SK-N-SH (cell line): ENCODE measurements at regions not wholly inside any gene's neighbourhood (a gene's known extent, or its start where the extent isn't known, plus 50 kb on each side); places are given as distances from the start of the nearest gene placed in this dataset.

Experiments
- CHD2 ChIP-seq: fragments of 150-350 bp; IDR thresholded peaks from 2 replicates; pipeline ENCODE4 v1.6.1; 2018; ENCODE audit warnings: low read length; ENCODE audit not compliant: partially characterized antibody
- CTCF ChIP-seq: fragments of 200-600 bp; sonication (generic); IDR thresholded peaks from 2 replicates; pipeline ENCODE4 v1.6.1; 2017; ENCODE audit warnings: antibody characterized with exemption, mild to moderate bottlenecking, moderate library complexity
- EP300 ChIP-seq, 2 experiments: IDR thresholded peaks; 2 replicates each; pipeline versions ENCODE4 v1.4.0 to v1.6.1; 2012; ENCODE audit warnings: borderline replicate concordance in 1 of 2, low read depth in 1 of 2, low read length in 1 of 2
- FOXM1 ChIP-seq: IDR thresholded peaks from 2 replicates; pipeline ENCODE4 v1.4.0; 2012; ENCODE audit warnings: low read depth, mild to moderate bottlenecking
- IRF3 ChIP-seq: fragments of 150-350 bp; IDR thresholded peaks from 2 replicates; pipeline ENCODE4 v1.6.1; 2016; ENCODE audit warnings: mild to moderate bottlenecking, low read depth, low read length
- MAX ChIP-seq: IDR thresholded peaks from 2 replicates; pipeline ENCODE4 v1.4.0; 2012; ENCODE audit warnings: low read depth
- POLR2AphosphoS5 ChIP-seq: IDR thresholded peaks from 2 replicates; pipeline ENCODE4 v1.6.1; 2012; ENCODE audit warnings: low read depth, low read length
- REST ChIP-seq: IDR thresholded peaks from 2 replicates; pipeline ENCODE4 v1.6.1; 2012; ENCODE audit warnings: mild to moderate bottlenecking, low read depth, low read length, moderate library complexity
- RFX5 ChIP-seq: IDR thresholded peaks from 2 replicates; pipeline ENCODE4 v1.6.1; 2012; ENCODE audit warnings: mild to moderate bottlenecking, improper control_type of control experiment, low read length
- SMC3 ChIP-seq: IDR thresholded peaks from 2 replicates; pipeline ENCODE4 v1.6.1; 2012; ENCODE audit warnings: low read depth, low read length, improper control_type of control experiment
- TAF1 ChIP-seq: IDR thresholded peaks from 2 replicates; pipeline ENCODE4 v1.6.1; 2012; ENCODE audit warnings: low read depth, mild to moderate bottlenecking, low read length, moderate library complexity, borderline replicate concordance
- USF1 ChIP-seq: IDR thresholded peaks from 2 replicates; pipeline ENCODE4 v1.4.0; 2012; ENCODE audit warnings: low read depth, borderline replicate concordance
- USF2 ChIP-seq: fragments of 150-350 bp; IDR thresholded peaks from 2 replicates; pipeline ENCODE4 v1.6.1; 2017; ENCODE audit warnings: antibody characterized with exemption, low read length, low read depth, borderline replicate concordance
- ZBTB33 ChIP-seq: IDR thresholded peaks from 2 replicates; pipeline ENCODE4 v1.4.0; 2012; ENCODE audit warnings: low read depth, borderline replicate concordance

- TF ChIP-seq REST (no peak), RFX5 (no peak), POLR2AphosphoS5 (no peak), USF2 (no peak), MAX (no peak), IRF3 (no peak), CTCF (no peak), SMC3 (no peak), FOXM1 (no peak), USF1 (no peak), CHD2 (no peak), TAF1 (no peak), EP300 (IDR thresholded peaks at IDR 0.05; ENCODE audit: borderline replicate concordance in 1 of 2, low read depth in 1 of 2, low read length in 1 of 2) (no peak), ZBTB33 (no peak)
Observed at GRCh38 chr6:21438986-21439352, 154.6 kb upstream of the SOX4 start.
